ENCODE measurements at regions not wholly inside any gene's neighbourhood (a gene's known extent, or its start where the extent isn't known, plus 50 kb on each side); places are given as distances from the start of the nearest gene placed in this dataset.

- TF ChIP-seq TAF1 (IDR thresholded peaks at IDR 0.05; ENCODE audit: low read depth, low read length) (no peak), POLR2A (IDR thresholded peaks at IDR 0.05; ENCODE audit: low read depth, low read length) (no peak), POLR2AphosphoS5 (IDR thresholded peaks at IDR 0.05; ENCODE audit: low read depth, low read length) (no peak), POU2F2 (IDR thresholded peaks at IDR 0.05; ENCODE audit: low read depth, low read length) (no peak), SPI1 (IDR thresholded peaks at IDR 0.05; ENCODE audit: low read depth, low read length) (no peak), PAX5 (IDR thresholded peaks at IDR 0.05; ENCODE audit: insufficient read depth, low read length, severe bottlenecking) (no peak)
Measured at GRCh38 chr2:219987830-219988229, 360.4 kb downstream of the SLC4A3 start.
